ENCODE measurements at regions not wholly inside any gene's neighbourhood (a gene's known extent, or its start where the extent isn't known, plus 50 kb on each side); places are given as distances from the start of the nearest gene placed in this dataset.

DNA sequence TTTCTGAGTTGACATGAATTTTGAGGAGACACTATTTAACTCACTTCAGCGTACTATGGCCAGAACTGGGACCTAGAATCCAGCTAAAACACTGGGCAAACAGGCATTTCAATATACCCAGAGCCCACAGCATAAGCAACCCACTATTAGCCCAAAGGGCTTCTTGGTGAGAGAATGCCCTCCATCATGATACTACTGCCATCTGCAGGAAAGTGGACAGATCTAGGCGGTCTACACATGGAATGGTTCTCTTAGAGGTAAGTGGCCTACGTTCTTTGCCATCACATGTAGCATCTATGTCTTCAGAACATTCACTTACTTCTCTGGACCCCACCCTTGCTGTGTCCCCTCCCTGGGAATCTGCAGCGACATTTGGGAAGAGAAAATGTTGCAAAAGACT, 181.3 kb upstream of the LINC00305 start:
- no peaks in the 10 kb centered on the region for H3K27me3 ChIP-seq (ENCODE audit: control insufficient read depth, insufficient read depth, low read length)
- H3K27ac ChIP-seq (ENCODE audit: low read depth, low read length): no peak overlapping the region
- no peaks in the 10 kb centered on the region for H3K36me3 ChIP-seq (ENCODE audit: control insufficient read depth, insufficient read depth, low read length)
- no peaks in the 10 kb centered on the region for H3K4me1 ChIP-seq (ENCODE audit: control insufficient read depth, insufficient read depth, low read length)
- H3K4me3 ChIP-seq (ENCODE audit: low read length): no peak overlapping the region
- no peak overlapping the region for H3K9ac ChIP-seq (ENCODE audit: low read length)

DNA sequence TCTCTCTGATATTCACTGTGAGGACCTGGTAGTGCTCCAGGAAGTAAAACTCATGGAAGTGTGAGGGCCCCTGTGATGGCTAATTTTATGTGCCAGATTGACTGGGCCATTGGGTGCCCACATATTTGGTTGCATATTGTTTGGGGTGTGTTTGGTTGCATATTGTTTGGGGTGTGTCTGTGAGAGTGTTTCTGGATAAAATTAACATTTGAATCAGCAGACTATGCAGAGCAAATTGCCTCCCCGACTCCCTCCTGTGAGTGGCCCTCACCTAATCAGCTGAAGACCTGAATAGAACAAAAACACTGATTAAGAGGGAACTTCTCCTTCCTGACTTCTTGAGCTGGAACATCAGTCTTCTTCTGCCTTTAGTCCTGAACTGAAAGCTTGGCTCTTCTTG, 173.3 kb upstream of the LINC00305 start:
- H3K4me3 ChIP-seq (ENCODE audit: low read length): no peak overlapping the region
- no peak overlapping the region for H3K27ac ChIP-seq (ENCODE audit: low read depth, low read length)
- no peaks in the 10 kb centered on the region for H3K4me1 ChIP-seq (ENCODE audit: control insufficient read depth, insufficient read depth, low read length)
- H3K27me3 ChIP-seq (ENCODE audit: control insufficient read depth, insufficient read depth, low read length): no peaks in the 10 kb centered on the region
- H3K9ac ChIP-seq (ENCODE audit: low read length): no peak overlapping the region
- no peaks in the 10 kb centered on the region for H3K36me3 ChIP-seq (ENCODE audit: control insufficient read depth, insufficient read depth, low read length)

DNA sequence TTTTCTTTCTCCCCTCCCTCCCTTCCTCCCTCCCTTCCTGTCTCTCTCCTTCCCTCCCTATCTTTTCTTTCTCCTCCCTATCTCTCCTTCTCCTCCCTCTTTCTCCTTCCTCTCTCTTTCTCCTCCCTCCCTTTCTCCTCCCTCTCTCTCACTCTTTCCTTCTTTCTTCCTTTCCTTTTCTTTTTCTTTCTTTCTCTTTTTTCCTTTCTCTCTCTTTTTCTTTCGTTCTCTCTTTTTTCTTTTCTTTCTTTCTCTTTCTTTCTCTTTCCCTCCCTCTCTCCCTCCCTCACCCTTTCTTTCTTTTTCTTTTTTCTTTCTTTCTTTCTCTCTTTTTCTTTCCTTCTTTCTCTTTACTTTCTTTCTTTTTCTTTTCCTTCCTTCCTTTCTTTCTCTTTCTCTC, 169.7 kb upstream of the LINC00305 start:
- no peak overlapping the region for H3K4me3 ChIP-seq (ENCODE audit: low read length)
- H3K27me3 ChIP-seq (ENCODE audit: control insufficient read depth, insufficient read depth, low read length): no peaks in the 10 kb centered on the region
- no peak overlapping the region for H3K27ac ChIP-seq (ENCODE audit: low read depth, low read length)
- no peak overlapping the region for H3K9ac ChIP-seq (ENCODE audit: low read length)
- no peaks in the 10 kb centered on the region for H3K36me3 ChIP-seq (ENCODE audit: control insufficient read depth, insufficient read depth, low read length)
- H3K4me1 ChIP-seq (ENCODE audit: control insufficient read depth, insufficient read depth, low read length): no peaks in the 10 kb centered on the region

DNA sequence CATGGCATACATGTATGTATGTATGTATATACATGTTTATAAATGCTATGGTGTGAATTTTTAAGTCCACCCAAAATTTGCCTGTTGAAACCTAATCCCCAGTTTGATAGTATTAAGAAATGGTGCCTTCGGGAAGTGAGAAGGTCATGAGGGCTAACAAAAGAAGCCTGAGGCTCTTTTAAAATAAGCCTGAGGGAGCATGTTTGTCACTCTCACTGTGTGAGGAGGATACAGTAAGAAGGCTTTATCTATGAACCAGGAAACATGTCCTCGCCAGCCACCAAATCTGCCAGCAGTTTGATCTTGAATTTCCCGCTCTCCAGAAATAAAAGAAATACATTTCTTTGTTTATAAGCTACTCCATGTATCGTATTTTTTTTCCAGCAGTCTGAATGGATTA, 163.0 kb upstream of the LINC00305 start:
- no peaks in the 10 kb centered on the region for H3K36me3 ChIP-seq (ENCODE audit: control insufficient read depth, insufficient read depth, low read length)
- no peaks in the 10 kb centered on the region for H3K27me3 ChIP-seq (ENCODE audit: control insufficient read depth, insufficient read depth, low read length)
- H3K9ac ChIP-seq (ENCODE audit: low read length): no peak overlapping the region
- no peak overlapping the region for H3K4me3 ChIP-seq (ENCODE audit: low read length)
- H3K4me1 ChIP-seq (ENCODE audit: control insufficient read depth, insufficient read depth, low read length): no peaks in the 10 kb centered on the region
- no peak overlapping the region for H3K27ac ChIP-seq (ENCODE audit: low read depth, low read length)

DNA sequence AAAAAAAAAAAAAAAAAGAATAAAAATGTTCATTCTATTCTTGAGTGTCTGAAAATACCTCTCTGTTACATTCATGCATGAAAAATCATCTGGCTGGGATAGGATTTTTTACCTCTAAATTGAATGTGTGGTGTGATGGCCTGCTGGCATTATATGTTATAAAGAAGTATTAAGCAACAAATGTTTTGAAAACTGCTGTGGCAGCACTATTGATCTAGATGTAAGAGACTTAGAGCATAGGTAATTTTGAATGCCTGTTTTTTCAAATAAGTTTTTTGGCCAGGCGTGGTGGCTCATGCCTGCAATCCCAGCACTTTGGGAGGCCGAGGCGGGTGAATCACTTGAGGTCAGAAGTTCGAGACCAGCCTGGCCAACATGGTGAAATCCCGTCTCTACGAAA, 147.0 kb upstream of the LINC00305 start:
- no peaks in the 10 kb centered on the region for H3K27me3 ChIP-seq (ENCODE audit: control insufficient read depth, insufficient read depth, low read length)
- no peaks in the 10 kb centered on the region for H3K4me1 ChIP-seq (ENCODE audit: control insufficient read depth, insufficient read depth, low read length)
- H3K36me3 ChIP-seq (ENCODE audit: control insufficient read depth, insufficient read depth, low read length): no peaks in the 10 kb centered on the region
- no peak overlapping the region for H3K27ac ChIP-seq (ENCODE audit: low read depth, low read length)
- no peak overlapping the region for H3K4me3 ChIP-seq (ENCODE audit: low read length)
- H3K9ac ChIP-seq (ENCODE audit: low read length): no peak overlapping the region

DNA sequence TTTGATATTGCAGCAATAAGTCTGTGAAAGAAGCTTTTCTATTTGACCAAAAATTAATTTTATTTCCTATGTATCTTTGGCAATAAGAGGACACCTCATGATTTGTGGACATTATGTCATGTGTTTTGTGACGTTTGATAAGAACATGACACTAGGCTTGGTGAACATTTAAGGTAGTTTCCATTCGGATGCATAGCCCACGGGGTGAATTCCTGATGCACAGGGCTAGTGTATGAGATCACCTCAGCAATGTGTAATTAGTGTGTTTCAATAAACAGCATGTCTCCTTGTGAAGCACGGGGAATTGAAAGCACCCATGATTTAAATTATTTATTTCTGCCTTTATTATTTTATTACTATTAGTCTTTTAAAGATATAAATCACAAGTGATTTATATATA, 146.1 kb upstream of the LINC00305 start:
- H3K36me3 ChIP-seq (ENCODE audit: control insufficient read depth, insufficient read depth, low read length): no peaks in the 10 kb centered on the region
- H3K9ac ChIP-seq (ENCODE audit: low read length): no peak overlapping the region
- no peak overlapping the region for H3K27ac ChIP-seq (ENCODE audit: low read depth, low read length)
- H3K4me1 ChIP-seq (ENCODE audit: control insufficient read depth, insufficient read depth, low read length): no peaks in the 10 kb centered on the region
- no peak overlapping the region for H3K4me3 ChIP-seq (ENCODE audit: low read length)
- H3K27me3 ChIP-seq (ENCODE audit: control insufficient read depth, insufficient read depth, low read length): no peaks in the 10 kb centered on the region

DNA sequence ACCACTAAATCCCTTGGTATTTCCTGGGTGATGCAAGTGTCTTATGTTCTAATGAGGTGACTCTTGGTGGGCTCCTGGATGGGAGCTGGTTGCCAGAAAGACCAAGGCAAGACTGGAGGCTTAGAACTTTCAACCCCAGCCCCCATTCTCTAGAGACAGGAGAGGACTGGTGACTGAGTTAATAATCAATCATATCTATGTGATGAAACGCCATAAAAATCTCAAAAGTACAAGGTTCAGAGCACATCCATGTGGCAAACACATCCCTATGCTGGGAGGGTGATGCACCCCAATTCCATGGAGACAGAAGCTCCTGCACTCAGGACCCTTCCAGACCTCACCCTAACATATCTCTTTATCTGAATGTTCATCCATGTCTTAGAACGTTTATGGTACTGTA, 139.5 kb upstream of the LINC00305 start:
- Histone ChIP-seq H3K27me3 (ENCODE audit: control insufficient read depth, insufficient read depth, low read length) (no peaks in the 10 kb centered on the region), H3K27ac (ENCODE audit: low read depth, low read length) (no peak overlapping the region), H3K4me3 (ENCODE audit: low read length) (no peak overlapping the region), H3K9ac (ENCODE audit: low read length) (no peak overlapping the region), H3K36me3 (ENCODE audit: control insufficient read depth, insufficient read depth, low read length) (no peaks in the 10 kb centered on the region), H3K4me1 (ENCODE audit: control insufficient read depth, insufficient read depth, low read length) (no peaks in the 10 kb centered on the region)

DNA sequence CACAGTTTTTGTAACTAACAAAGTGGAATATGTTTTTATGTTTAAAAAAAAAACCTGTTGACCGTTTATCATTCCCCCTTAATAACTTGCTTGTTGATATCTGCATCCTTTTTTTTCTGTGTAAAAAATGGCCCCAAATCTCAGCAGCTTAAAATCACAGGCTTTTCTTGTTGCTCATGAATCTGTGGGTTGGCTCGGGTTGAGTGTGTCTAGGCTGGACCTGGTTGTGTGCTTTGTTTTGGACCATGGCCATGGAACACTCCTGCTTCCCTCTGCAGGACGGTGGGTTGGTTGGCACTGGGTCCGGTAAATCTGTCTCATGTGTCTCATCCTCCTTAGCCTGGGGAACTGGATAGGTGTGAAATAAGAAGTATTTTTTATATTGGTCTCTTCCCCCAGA, 139.0 kb upstream of the LINC00305 start:
- Histone ChIP-seq H3K4me1 (ENCODE audit: control insufficient read depth, insufficient read depth, low read length) (no peaks in the 10 kb centered on the region), H3K27me3 (ENCODE audit: control insufficient read depth, insufficient read depth, low read length) (no peaks in the 10 kb centered on the region), H3K36me3 (ENCODE audit: control insufficient read depth, insufficient read depth, low read length) (no peaks in the 10 kb centered on the region), H3K9ac (ENCODE audit: low read length) (no peak overlapping the region), H3K4me3 (ENCODE audit: low read length) (no peak overlapping the region), H3K27ac (ENCODE audit: low read depth, low read length) (no peak overlapping the region)

DNA sequence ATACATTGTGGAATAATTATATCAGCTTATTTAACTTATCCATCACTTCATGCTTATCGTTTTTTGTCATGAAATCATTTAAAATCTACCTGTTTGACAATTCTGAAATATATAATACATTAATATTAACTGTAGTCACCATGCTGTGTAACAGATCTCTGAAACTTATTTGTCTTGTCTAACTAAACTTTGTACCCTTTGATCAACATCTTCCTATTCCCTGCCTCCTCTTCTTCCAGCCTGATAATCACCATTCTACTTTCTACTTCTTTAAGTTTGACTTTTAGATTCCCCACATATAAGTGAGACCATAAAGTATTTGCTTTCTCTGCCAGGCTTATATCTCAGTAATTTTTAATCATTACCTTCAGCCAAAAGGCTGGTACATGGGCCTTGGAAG, 134.2 kb upstream of the LINC00305 start:
- no peaks in the 10 kb centered on the region for H3K4me1 ChIP-seq (ENCODE audit: control insufficient read depth, insufficient read depth, low read length)

DNA sequence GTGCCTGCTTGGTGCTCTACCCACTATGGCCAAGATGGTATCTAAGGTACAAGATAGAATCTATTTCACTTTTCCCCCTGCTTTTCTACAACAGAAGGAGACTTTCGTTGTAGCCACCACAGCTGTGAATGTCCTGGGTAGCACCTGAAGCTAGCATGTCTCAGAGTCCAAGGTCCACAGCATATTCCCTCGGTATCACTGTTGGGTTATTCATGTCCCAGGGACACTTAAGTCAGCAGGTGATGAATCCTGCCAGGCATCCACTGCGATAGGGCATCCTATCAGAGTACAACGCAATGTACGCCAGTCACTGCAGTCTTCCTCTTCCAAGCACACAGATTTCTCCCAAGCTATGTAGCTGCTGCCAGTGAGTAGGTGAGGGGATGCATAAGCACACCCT, 129.1 kb upstream of the LINC00305 start:
- Histone ChIP-seq H3K27me3 (ENCODE audit: control insufficient read depth, insufficient read depth, low read length) (no peaks in the 10 kb centered on the region), H3K9ac (ENCODE audit: low read length) (no peak overlapping the region), H3K4me1 (ENCODE audit: control insufficient read depth, insufficient read depth, low read length) (no peaks in the 10 kb centered on the region), H3K27ac (ENCODE audit: low read depth, low read length) (no peak overlapping the region), H3K36me3 (ENCODE audit: control insufficient read depth, insufficient read depth, low read length) (no peaks in the 10 kb centered on the region), H3K4me3 (ENCODE audit: low read length) (no peak overlapping the region)

More for the DNA sequence above, 134.2 kb upstream of the LINC00305 start:
- Histone ChIP-seq H3K36me3 (ENCODE audit: control insufficient read depth, insufficient read depth, low read length) (no peaks in the 10 kb centered on the region), H3K9ac (ENCODE audit: low read length) (no peak overlapping the region), H3K4me3 (ENCODE audit: low read length) (no peak overlapping the region), H3K27me3 (ENCODE audit: control insufficient read depth, insufficient read depth, low read length) (no peaks in the 10 kb centered on the region), H3K27ac (ENCODE audit: low read depth, low read length) (no peak overlapping the region)

DNA sequence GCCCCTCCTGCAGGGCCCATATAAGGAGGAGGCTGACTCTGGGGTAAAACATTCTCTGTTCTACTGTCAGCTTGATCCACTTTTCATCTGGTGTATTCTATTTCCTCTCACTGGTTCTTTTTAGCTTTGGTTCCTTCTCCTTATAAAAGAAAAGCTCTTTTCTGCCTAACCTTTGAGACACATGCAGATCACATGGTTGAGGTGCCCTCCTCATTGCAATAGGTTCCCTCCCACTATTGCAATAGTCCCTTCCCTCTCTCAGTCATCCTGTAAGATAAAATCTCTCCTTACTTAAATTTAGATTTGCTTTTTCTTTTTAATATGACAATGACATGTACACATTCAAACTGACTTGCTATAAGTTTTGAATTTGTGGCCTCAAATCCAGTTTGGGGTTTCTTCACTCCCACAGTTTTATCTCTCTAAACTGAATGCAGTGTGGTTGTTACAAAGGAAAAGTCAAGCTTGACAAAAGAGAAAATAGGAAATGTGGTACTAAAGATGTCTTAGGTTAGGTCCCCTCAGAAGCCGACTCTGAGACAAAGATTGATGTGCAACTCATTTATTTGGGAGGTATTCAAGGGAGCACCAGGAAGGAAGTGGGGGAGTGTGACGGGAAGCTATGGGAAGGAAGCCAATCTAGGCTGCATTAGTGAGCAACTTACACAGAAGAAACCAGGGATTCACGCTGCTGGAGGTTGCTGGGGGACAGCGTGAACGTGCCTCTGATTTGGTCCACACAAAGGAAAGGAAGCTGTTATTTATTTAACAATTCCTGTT, 127.6 kb upstream of the LINC00305 start:
- no peaks in the 10 kb centered on the region for H3K27me3 ChIP-seq (ENCODE audit: control insufficient read depth, insufficient read depth, low read length)
- no peak overlapping the region for H3K27ac ChIP-seq (ENCODE audit: low read depth, low read length)
- H3K4me1 ChIP-seq (ENCODE audit: control insufficient read depth, insufficient read depth, low read length): no peaks in the 10 kb centered on the region
- no peak overlapping the region for H3K9ac ChIP-seq (ENCODE audit: low read length)
- no peak overlapping the region for H3K4me3 ChIP-seq (ENCODE audit: low read length)
- H3K36me3 ChIP-seq (ENCODE audit: control insufficient read depth, insufficient read depth, low read length): no peaks in the 10 kb centered on the region

DNA sequence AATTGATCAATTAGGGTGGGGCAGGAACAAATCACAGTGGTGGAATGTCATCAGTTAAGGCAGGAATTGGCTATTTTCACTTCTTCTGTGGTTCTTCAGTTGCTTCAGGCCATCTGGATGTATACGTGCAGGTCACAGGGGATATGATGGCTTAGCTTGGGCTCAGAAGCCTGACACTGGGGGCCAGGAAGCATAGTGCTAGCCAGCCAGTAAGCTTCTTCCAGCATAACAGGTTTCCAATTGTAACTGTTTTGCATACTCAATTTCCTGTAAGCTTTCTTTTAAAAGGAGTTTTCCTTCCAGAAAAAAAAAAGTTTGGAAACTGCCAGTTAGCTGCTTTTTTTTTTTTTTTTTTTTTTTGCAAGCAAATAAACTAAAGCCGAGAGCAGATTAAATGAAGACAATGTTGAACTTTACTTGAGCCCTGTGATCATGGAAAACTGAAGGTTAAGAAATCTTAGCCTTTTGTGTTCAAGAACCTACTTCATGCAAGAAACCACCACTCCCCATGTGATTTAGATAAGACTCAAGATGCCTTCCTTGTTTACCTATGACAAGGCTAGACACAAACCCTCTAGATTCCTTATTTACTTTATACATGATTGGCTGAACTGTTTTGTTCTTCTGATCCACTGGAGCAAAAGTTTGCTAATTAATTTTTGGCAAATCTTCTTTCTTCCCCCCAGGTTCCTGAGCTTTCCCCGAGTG, 126.9 kb upstream of the LINC00305 start:
- no peaks in the 10 kb centered on the region for H3K36me3 ChIP-seq (ENCODE audit: control insufficient read depth, insufficient read depth, low read length)

DNA sequence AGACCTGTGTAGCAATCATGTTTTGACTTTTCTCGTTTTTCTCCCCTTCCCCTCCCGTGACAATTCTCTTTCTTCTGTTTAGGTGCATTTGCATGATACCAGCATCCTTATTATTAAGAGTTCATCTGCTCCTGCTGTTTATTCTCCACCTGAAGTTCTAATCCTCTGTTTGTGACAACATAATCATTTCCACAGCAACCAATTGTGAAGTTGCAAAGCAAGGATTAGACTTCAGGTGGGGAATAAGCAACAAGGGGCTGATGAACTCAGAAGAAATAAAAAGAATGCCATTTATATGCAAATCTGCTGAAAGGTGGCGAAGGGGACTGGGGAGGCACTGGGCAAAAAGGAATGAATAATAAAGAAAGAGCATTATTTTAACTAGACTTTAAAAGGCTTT, 124.8 kb upstream of the LINC00305 start:
- Histone ChIP-seq H3K27me3 (ENCODE audit: control insufficient read depth, insufficient read depth, low read length) (no peaks in the 10 kb centered on the region), H3K27ac (ENCODE audit: low read depth, low read length) (no peak overlapping the region), H3K4me3 (ENCODE audit: low read length) (no peak overlapping the region), H3K4me1 (ENCODE audit: control insufficient read depth, insufficient read depth, low read length) (no peaks in the 10 kb centered on the region), H3K36me3 (ENCODE audit: control insufficient read depth, insufficient read depth, low read length) (no peaks in the 10 kb centered on the region), H3K9ac (ENCODE audit: low read length) (no peak overlapping the region)

More for the DNA sequence above, 126.9 kb upstream of the LINC00305 start:
- Histone ChIP-seq H3K4me1 (ENCODE audit: control insufficient read depth, insufficient read depth, low read length) (no peaks in the 10 kb centered on the region), H3K27me3 (ENCODE audit: control insufficient read depth, insufficient read depth, low read length) (no peaks in the 10 kb centered on the region), H3K9ac (ENCODE audit: low read length) (no peak overlapping the region), H3K27ac (ENCODE audit: low read depth, low read length) (no peak overlapping the region), H3K4me3 (ENCODE audit: low read length) (no peak overlapping the region)
